PC-9 (cell line): ENCODE measurements at regions not wholly inside any gene's neighbourhood (a gene's known extent, or its start where the extent isn't known, plus 50 kb on each side); places are given as distances from the start of the nearest gene placed in this dataset.

Experiments used
- CTCF ChIP-seq: fragments of 200-600 bp; sonication (generic); conservative IDR thresholded peaks from 2 replicates; pipeline ENCODE4 v1.6.1; 2017; ENCODE audit warnings: mixed run types, antibody characterized with exemption, mild to moderate bottlenecking, moderate library complexity
- EZH2 ChIP-seq: fragments of 200-600 bp; sonication (generic); IDR thresholded peaks from 2 replicates; pipeline ENCODE4 v1.8.0; 2017; ENCODE audit warnings: antibody characterized with exemption, low read depth

DNA sequence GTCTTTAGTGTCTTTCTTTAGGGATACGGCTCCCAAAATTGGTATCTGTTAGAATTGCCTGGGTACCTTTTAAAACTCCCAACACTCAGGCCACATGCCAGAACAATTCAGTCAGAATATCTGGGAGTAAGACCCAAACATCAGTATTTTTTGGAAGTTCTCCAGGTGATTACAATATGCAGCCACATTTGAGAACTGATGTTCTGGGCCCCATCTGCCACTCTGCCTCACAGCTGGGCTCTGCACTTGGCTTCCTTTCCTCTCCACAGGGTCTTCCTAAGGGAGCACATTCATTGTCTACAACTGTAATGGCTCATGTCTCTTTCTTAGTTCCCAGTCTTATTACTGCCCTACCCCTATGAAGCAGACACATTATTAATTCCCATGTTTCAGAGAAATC is 394.5 kb downstream of the MFSD1 start:
- TF ChIP-seq CTCF = no peak
- no peak for TF ChIP-seq EZH2
